Choroid plexus epithelial cell (primary cell): ENCODE measurements at regions not wholly inside any gene's neighbourhood (a gene's known extent, or its start where the extent isn't known, plus 50 kb on each side); places are given as distances from the start of the nearest gene placed in this dataset.
A peak's percentile ranks its signal among the peaks of the same experiment; 100 is the strongest.

Source experiments
- DNase-seq: peaks from one replicate; pipeline ENCODE4 v3.0.0-alpha.2; 2010; ENCODE audit warnings: low read depth
- H3K4me3 ChIP-seq: 2 replicates; pipeline ENCODE4 v1.5.1; 2011; ENCODE audit warnings: low read depth, mild to moderate bottlenecking, control low read depth, low read length, moderate library complexity
- TF ChIP-seq, protein P1 (sequence below): conservative IDR thresholded peaks from 2 replicates; pipeline ENCODE4 v1.5.1; 2011; ENCODE audit warnings: low read depth, mild to moderate bottlenecking, control low read depth, inconsistent platforms, low read length, moderate library complexity

DNA sequence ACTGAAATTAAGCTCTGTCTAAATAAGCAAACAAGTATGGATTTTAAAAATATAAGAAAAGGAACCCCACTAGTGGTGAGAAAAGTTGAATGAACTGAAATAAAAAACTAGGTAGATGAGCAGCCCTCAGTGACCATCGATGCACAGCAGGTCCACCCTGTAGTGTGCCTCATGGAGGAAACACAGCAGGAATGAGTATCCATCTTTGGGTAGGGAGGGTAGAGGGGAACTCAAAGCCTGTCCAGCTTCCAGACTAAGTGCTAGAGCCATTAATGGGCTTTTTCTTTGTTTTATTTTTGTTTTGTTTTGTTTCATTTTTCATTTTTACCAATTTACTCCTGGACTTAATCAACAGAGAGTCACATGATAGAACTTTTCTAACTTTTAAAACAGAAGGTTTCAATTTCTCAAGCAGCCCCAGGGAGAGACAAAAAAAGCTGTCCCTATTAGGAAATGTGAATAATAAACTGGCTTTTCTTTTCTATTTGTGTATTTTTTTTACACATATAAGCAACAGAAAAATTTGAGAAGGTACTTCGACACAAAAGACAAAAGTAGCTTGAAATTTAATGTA lies 700.6 kb downstream of the HACE1 start:
- no peak overlapping the region for H3K4me3 ChIP-seq
- TF ChIP-seq, protein P1, sequence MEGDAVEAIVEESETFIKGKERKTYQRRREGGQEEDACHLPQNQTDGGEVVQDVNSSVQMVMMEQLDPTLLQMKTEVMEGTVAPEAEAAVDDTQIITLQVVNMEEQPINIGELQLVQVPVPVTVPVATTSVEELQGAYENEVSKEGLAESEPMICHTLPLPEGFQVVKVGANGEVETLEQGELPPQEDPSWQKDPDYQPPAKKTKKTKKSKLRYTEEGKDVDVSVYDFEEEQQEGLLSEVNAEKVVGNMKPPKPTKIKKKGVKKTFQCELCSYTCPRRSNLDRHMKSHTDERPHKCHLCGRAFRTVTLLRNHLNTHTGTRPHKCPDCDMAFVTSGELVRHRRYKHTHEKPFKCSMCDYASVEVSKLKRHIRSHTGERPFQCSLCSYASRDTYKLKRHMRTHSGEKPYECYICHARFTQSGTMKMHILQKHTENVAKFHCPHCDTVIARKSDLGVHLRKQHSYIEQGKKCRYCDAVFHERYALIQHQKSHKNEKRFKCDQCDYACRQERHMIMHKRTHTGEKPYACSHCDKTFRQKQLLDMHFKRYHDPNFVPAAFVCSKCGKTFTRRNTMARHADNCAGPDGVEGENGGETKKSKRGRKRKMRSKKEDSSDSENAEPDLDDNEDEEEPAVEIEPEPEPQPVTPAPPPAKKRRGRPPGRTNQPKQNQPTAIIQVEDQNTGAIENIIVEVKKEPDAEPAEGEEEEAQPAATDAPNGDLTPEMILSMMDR, result no peak
- DNase-seq, result no peak

DNA sequence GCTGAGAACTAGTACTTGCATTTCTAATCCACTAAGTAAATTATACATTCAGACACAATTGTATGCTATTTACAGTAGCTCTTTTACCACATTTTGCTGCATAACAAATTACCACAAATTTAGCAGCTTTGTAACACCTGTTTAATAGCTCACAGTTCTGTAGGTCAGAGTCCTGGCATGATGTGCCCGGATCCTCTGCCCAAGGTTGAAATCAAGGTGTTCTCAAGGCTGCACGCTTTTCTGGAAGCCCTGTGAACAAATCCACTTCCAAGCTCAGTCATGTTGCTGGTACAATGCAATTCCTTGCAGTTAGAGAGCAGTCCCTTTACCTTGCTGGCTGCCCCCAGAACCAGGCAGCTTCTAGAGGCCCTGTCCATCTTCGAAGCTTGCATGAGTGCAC lies 716.0 kb downstream of the HACE1 start:
- TF ChIP-seq, protein P1, result no peak
- H3K4me3 ChIP-seq, result no peak overlapping the region
- no peak for DNase-seq

DNA sequence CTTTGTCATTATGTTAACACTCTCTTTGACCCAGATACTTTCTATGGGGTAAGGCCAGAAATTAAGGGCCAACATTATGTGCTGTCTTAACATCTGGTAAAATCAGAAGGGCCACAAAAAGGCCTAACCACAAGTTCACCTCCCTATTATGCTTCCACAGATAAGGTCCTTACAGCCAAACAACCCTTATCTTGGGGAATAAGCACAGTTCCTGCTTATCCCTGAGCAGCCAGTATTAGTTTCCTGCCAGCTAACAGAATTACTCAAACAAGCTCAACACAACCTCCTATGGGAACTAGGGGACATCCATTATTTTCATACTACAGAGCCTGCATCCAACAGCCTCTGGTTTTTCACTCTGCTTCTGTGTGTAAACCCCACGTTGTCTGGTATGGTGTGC lies 724.8 kb downstream of the HACE1 start:
- no peak overlapping the region for H3K4me3 ChIP-seq
- peak; percentile 4 for DNase-seq
- TF ChIP-seq, protein P1, result no peak

DNA sequence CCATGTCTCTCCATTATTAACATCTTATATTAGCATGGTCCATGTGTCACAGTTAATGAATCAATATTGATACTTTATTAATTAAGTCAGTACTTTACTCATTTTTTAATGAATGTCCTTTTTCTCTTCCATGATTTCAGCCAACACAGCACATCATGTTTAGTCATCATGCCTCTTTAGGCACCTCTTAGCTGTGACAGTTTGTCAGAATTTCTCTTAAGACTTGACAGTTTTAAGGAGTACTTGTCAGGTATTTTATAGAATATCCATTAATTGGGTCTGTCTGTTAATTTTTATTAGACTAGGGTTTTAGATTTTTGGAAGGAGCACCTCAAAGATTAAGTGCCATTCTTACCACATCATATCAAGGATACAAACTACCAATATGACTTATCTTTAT lies 729.4 kb downstream of the HACE1 start:
- no peak overlapping the region for H3K4me3 ChIP-seq
- TF ChIP-seq, protein P1, result no peak
- DNase-seq, result no peak

DNA sequence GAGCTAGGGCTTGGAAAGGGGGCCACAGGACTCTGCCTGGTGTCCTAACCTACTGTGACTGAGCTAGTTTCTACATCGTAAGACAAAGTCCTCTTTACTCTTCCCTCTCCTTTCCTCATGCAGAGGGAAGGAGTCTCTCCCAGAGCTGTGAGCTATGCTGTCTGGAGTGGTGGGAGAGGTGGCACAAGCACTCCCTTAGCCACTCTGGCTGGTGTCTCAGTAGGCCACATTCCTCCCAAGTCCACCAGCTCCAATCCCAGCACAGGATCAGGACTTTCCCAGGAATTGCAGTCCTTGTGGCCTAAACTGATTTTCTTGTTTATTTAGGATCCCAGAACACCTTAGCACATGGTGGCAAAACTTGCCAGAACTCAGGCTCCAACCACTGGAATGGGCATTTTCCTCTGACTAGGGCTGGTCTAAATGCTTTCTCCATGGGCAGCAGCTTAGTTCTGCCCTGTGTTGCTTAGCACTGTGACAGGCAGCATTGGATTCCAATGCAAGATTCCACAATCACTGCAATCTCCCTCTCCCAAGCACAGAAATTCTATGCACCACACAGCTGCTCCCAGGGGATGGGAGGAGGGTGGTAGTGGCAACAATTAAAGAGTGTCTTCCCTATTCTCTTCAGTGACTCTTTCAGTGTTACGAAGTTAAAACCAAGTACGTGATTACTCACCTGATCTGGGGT lies 733.3 kb downstream of the HACE1 start:
- no peak overlapping the region for H3K4me3 ChIP-seq
- DNase-seq, result no peak
- TF ChIP-seq, protein P1, result no peak

DNA sequence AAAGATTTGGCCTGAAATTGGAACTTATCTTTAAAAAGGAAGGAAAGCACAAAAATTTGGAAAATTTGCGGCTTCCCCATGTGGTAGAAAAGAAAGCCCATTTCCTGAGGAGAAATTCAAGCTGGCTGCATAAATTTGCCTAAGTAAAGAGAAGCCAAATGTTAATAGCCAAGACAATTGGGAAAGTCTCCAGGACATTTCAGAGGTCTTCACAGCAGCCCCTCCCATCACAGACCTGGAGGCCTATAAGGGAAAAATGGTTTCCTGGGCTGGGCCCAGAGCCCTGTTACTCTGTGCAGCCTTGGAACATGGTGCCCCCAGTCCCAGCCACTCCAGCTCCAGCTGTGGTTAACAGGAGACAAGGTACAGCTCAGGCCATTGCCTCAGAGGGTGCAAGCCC lies 736.5 kb downstream of the HACE1 start:
- no peak overlapping the region for H3K4me3 ChIP-seq
- TF ChIP-seq, protein P1, result no peak
- DNase-seq, result no peak

DNA sequence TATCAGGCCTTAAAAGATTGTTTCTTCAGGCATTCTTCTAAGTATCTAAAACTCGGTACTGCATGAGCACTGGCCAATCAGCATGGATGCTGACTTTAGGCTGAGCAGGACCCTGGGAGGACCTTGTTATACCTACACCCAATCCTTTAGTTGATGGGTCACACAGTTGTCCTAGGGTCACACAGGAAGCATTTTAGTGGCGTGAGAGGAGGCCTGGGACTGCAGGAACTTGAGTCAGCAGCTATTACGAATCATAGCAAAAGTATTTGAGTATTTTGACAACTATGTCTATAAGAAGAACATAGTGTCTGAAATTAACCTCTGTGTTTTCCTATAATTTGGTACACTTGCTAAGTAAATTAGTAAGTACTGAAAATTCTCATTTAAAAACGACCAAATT lies 741.4 kb downstream of the HACE1 start:
- DNase-seq, result peak; percentile 72
- no peak overlapping the region for H3K4me3 ChIP-seq
- TF ChIP-seq, protein P1, result no peak
